Posterior cingulate gyrus (tissue), 11 donors: ENCODE measurements at regions not wholly inside any gene's neighbourhood (a gene's known extent, or its start where the extent isn't known, plus 50 kb on each side); places are given as distances from the start of the nearest gene placed in this dataset.

ENCODE experiments used
- DNase-seq, 10 donors: peaks; one replicate each; pipeline versions ENCODE4 v3.0.0 to v3.0.0-alpha.2; 2020 to 2021; ENCODE audit warnings: mixed read lengths in 3 of 10
- intact Hi-C: fragments of 100-400 bp; cut with DNase I; formaldehyde crosslinking; loops from one replicate; pipeline ENCODE4 v1.15.1; 2023

DNA sequence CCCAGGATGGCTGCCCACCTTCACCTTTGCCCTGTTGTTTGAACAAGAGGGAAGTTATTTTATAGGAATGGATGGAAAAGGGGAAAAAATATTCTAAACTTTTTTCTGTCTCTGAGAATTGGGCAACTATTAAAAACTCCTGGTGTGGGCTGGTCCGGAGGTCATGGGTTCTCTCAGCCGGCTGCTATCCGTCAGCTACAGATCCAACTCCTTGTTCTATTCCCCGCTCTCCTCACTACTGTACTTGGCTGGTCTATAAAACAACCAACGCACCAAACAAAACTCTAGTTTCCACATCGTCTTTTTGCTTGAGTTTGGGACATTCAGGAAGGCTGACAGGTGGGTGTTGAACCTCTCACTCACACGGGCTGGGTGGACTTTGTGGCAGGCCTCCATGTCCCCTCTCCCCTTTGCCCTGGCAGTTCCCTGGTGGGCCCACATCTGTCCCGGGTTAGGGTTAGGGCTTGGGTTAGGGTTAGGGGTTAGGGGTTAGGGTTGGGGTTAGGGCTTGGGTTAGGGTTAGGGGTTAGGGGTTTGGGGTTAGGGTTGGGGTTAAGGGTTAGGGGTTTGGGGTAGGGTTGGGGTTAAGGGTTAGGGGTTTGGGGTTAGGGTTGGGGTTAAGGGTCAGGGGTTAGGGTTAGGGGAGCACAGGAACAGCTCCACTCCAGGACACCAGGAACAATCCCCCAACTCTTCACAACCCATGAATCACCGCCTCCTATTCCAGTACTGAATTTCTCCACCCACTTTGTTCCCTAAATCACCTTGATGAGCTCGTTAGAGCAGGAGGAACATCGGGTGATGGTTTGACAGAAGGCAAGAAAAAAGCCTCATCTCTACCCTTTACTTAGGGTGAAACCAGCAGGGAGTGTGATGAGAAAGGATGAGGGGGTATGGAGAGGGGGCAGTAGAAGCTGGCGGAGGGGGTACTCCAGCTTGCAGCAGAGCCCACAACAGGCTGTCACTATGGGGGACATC is 302.1 kb upstream of the IRX4 start:
- intact Hi-C loops = no loop called here
- DNase-seq = peak in 2 of 10 donors; percentile 33 to 43

DNA sequence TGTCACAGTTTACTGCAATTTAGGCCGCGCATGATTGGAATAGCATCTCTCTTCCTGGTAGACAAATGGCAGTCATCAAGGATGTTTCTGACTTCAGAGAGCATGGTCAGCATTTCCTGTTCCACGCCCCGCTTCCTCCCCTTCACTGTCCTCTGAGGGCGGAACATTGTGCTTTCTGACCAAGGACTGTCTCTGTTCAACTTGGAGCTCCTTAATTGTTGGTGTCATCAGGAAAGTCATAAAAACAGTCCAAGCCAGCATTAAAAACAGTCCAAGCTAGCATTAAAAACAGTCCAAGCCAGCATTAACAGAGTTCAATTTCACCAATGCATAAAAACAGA is 301.3 kb upstream of the IRX4 start:
- intact Hi-C loops = no loop called here
- no peak for DNase-seq

DNA sequence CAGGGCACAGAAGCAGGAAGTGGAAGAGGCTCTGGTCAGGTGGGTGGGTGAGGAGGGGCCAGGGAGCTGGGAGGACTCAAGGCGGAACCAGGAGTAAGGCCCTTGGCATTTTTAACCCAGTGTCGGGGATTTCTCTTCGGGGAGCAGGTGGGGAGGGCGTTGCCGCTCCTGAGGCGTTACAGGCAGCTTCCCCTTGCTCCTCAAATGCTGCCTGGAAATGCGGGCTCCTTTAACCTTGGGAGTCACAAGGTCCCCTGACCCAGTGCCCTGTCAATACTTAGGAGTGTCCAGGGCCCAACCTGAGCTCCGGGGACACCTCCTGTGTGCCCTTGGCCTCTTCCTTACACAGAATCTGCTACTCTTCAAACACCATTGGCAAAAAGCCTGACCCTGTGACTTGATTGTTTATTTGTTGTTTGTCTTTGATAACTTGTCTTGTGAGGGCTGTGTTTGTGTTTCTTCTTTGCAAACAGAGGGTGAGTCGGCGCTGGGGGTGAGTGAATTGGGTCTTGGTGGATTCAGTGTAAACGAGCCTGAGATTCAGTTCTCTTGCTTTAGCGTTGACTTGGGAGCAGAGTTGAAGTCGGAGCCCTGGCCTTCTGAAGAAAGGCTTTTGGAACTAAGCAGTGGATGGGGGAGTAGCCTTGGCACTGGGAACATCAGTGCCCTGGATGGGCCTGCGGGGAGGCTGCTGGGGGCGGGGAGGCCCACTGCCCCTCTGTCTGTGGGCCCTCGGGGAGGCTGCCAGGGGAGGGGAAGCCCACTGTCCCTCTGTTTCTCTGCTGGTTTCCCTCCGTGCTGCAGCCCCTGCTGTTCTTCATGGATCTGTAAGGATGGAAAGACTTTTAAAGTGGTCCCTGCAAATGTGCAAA is 300.7 kb upstream of the IRX4 start:
- intact Hi-C loops = no loop called here
- peak in 1 of 10 donors; percentile 52 for DNase-seq

DNA sequence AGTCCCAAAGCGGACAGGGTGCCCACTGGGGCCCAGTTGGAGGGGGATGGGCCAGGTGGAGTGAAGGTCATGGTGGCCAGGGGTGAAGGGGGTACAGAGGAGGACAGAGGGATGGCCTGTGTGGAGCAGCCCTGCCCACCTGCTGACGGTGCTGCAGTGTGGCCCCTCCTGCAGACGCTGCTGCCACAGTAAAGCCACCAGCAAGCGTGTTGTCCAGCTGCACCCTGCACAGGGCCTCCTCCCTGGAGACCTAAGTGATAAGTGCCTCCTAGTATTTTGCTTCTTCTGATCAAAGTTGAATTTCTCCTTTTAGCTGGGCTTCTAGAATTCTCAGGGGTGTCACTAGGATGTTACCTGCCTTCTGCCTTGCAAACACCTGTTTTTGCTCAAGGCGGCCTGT is 299.3 kb upstream of the IRX4 start:
- DNase-seq = peak in 1 of 10 donors; percentile 72
- intact Hi-C loops = no loop called here

DNA sequence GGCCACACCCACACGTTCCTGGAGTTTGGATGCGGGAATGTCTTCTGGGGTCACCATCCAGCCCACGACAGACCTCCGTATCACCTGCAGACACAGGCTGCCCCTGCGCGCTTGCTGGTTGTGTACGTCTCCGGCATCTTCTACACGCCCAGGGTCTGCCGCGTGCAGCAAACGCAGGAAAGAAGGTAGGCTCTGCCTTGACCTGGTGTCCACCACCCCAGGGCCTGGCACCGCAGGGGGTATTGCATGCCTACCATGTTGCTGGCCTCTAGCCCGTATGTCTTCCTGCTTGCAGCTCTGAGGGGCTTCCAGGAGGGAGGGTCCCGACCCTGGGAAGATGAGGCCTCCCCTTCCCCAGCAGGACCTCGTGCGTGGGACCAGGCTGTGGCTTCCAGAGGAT is 298.8 kb upstream of the IRX4 start:
- intact Hi-C loops = no loop called here
- DNase-seq = peak in 2 of 10 donors; percentile 62 to 63

DNA sequence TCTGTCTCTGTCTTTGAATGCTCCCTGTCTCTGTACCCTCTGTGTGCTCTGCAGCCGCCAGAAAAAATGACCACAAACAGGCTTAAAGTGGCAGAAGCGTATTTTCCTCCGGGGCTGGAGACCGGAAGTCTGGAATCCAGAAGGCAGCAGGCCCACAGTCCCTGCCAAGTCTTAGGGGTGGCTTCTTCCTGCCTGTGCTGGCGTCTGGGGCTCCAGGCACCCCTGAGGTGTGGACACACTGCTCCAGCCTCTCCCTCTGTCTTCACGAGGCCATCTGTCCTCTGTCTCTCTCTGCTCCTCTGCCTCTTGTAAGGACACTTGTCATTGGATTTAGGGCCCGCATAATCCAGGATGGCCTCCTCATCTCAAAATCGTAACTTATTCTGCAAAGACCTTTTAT is 298.4 kb upstream of the IRX4 start:
- intact Hi-C loops = no loop called here
- DNase-seq = peak in 1 of 10 donors; percentile 48

DNA sequence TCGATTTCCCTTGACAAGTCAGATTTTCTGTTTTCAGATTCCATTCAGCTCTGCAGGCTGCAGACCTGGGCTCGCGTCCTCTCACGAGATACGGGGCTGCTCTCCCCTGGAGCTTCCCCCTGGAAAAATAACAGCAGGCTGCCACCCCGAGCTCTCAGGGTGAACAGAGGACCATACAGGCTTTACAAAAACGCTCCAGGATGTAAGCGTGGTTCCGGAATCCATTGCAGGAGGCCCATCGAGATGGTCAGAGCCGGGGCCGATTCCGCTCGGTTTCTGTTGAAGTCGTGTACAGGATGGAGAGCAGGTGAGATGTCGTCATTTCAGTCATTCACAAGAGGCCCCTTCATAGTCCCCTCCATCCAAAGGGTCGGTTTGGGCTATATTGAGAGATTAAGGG is 297.7 kb upstream of the IRX4 start:
- DNase-seq = no peak
- intact Hi-C loops = no loop called here

DNA sequence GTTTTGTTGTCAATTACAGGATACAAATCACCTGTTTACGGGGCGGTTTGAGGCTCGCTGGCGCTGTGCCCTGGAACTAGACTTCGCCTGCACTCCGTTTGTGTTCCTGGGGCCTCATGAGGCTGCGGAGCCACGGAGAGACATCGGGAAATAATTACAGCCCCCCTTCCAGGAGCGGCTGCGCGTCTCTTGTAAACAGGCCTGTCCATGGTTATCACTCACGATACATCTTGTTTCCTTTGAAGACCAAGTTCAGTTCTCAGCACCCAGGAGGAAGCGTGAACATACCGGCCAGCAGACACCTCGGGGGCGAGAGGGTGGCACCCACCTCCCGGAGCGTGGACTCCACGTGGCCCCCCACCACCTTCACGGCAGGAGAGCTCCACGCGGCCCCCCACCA is 297.1 kb upstream of the IRX4 start:
- DNase-seq = peak in 1 of 10 donors; percentile 69
- intact Hi-C loops = no loop called here

DNA sequence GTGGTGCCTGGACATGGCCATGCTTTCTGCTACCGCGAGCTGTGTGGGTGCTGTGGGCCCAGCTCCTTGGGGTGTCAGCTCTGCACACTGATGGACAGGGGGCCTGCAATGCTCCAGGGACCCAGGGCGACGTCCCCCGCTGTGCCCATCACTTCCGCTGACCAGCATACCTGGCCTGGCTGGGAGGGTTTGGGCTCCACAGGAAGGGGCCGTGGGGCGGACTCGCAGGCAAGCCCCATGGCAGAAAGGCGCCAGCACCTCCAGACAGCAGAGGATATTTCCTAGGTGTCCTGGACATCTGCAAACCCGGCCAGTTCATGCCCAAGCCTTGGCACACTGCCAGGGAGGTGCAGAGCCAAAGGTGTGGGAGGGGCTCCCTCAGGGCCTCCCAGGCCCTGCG is 295.8 kb upstream of the IRX4 start:
- intact Hi-C loops = no loop called here
- peak in 1 of 10 donors; percentile 83 for DNase-seq

DNA sequence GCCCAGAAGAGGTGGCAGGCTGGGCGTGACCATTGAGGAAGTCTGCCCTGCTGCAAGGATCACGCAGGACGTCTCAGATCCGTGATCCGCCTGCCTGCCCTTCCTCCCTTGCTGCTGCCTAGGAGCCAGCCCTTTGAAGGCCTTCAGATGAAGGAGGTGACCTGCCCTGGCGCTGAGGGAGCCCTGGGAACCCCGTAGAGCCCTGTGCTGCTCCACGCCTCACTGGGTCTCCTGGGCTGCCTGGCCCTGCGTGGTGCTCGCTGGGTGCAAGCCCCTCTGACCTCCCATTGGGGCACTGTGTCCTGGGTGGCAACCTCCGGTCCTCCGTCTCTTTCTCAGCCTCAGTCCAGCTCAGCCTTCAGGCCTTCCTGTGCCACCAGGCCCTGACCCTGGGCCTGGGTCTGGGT is 295.3 kb upstream of the IRX4 start:
- intact Hi-C loops = no loop called here
- peak in 1 of 10 donors; percentile 71 for DNase-seq

DNA sequence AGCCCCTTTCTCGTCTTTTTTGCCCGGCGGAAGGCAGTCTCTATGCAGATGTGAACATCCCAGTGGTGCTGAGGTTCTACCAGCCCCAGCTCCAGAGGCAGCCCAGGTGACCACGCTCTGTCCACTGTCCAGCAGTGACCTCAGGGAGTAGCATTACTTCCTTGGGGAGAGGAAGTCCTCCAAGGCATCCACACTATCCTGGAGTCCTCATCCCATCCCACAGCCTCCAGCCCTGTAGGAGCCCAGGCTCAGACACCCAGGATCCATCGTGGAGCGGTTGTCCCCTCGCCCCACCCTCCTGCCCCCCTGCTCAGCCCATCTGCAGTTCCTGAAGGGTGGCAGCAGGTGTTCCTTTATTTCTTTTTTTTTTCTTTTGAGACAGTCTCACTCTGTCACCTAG is 294.5 kb upstream of the IRX4 start:
- intact Hi-C loops = no loop called here
- DNase-seq = no peak

DNA sequence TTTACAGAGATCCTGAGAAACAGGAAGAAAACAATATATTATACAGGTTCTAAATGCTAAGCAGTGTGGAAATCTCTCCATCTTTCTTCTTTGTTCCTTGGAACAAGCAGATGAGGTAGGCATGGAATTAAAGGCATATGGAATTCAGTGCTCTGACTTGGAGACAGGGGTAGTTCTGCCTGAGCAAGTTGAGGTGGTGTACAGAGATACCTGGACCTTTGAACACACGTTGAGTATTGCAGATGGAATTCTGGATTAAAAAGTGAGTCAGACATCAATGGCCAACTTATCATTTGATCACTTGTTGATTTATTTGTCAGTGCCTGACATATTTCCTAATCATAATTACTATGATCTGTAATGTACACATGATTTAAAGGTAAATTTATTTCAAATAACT is 293.9 kb upstream of the IRX4 start:
- intact Hi-C loops = no loop called here
- DNase-seq = no peak

DNA sequence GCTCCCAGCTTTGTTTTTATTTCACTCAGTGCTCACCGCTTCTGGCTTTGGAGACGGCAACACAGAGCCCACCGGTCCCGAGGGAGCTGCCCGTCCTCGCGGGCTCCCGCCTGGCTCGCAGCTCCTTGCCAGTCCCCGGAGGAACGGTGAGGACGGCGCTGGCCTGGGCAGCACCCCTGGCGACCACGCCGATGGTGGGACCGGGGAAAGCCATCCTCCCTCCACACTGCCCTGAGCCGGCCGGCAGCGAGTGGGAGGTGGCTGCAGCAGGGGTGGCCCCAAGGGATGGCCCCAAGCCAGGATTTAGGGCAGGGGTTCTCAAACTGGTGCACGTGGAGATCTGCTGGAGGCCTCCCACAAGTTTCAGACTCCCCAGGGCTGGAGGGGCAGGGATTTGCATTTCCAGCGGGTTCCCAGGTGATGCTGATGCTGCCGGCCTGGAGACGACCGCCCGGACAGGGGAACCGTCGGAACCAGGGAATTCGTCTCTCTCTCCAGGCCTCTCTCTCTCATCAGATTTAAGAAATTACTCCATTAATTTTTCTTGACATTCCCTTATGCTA is 293.2 kb upstream of the IRX4 start:
- intact Hi-C loops = no loop called here

DNA sequence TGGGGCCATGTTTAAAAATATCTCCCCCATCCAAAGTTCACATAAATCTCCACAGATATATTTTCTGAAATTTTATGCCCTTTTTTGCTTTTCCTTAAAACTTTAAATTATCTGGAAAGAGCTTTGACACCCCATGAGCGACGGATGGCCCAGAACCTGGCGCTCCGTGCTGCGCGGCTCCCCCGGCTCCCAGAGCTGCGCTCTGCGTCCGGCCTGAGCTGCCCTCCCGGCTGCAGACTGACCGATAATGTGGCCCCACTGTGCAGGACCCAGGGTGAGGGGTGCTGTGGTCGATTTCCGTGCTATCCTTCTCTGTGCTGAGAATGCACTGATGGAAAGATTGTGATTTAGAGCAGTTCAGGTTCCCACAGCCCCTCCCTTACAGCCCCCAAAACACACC is 292.3 kb upstream of the IRX4 start:
- intact Hi-C loops = no loop called here
- no peak for DNase-seq

More for the DNA sequence above, 293.2 kb upstream of the IRX4 start:
- DNase-seq = no peak

DNA sequence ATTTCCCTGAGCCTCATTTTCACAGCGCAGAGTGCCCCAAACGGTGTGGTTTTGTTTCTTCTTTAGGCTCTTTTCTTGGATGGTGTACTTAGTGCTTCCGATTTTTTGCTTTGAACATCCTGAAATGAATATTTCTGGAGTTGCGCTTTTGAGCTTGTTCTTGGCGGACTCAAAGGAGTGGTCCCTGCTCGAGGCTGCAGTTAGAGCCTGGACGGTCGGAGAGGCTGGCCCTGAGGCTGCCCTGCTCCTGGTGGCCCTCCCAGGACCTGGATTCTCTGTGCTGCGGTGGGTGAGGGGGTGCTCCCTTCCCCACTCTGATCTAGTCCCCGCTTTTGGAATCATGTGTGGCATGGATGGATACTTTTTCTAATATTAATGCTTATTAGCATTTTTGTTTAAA is 291.8 kb upstream of the IRX4 start:
- no peak for DNase-seq
- intact Hi-C loops = no loop called here

DNA sequence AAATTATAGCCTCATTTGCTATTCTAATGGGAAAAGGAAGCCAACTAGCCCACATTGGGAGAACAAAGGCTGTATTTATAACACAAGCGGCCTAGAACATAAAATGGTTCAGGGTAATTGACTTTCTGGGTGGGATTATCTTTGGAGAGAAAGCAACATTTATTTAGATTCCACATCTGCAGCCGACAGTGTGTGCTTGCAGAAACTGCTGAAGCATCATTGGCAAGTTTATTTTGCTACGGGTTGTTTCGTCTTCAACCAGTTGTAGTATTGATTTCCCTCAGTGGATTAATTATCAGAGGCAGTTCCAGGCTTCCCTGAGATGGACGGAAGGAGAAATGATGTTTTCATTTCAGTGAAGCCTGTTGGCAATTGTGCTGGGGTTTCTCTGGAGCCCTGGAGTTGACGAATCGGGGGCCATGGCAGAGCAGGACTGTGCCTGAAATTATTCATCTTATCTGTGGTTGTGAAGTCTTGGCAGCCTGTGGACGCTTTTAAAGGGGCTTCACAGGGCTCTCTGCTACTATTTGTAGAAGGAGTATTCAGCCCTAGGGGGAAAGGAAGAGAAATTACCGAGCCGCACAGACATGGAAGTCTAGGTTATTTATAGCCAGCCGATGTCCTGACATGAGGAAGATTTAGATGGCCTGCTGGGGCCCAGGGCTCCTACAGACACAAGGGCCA is 290.6 kb upstream of the IRX4 start:
- DNase-seq = peak in 1 of 10 donors; percentile 11
- intact Hi-C loops = no loop called here

DNA sequence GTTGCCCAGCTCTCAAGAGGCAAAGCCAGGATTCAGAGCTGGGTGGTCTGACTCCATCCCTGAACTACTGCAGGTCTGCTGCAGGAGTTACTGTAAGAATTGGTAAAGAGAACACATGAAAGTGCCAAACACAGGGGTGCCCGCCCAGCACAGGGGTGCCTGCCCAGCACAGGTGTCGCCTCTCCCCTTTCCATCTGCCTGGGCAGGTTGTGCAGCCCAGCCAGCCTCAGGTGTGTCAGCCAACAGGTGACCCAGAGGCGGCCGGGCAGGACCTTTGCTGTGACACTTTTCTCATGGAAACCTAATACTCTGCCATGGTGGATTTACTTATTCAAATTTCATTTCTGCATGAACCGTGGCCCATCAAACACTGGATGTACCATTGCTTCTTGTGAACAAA is 289.7 kb upstream of the IRX4 start:
- intact Hi-C loops = no loop called here
- no peak for DNase-seq

DNA sequence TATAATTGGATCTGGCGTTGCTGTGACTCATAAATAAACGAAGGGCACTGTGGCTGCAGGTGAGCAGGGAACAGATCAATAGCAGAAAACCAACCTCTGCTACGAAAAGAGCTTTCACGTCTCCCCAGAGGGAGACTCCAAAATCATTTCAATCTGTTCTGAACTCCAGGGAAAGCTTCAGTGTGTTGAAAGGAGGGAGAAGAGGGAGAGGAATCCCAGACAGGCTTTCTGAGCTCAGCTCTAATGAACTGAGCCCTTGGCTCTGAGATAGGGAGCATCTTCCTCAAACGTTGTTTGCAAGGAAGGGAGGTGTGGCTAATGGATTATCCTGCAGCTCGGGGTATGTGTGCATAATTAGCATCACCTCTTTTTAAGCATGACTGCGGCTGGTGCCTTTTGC is 288.0 kb upstream of the IRX4 start:
- DNase-seq = no peak
- intact Hi-C loops = no loop called here

DNA sequence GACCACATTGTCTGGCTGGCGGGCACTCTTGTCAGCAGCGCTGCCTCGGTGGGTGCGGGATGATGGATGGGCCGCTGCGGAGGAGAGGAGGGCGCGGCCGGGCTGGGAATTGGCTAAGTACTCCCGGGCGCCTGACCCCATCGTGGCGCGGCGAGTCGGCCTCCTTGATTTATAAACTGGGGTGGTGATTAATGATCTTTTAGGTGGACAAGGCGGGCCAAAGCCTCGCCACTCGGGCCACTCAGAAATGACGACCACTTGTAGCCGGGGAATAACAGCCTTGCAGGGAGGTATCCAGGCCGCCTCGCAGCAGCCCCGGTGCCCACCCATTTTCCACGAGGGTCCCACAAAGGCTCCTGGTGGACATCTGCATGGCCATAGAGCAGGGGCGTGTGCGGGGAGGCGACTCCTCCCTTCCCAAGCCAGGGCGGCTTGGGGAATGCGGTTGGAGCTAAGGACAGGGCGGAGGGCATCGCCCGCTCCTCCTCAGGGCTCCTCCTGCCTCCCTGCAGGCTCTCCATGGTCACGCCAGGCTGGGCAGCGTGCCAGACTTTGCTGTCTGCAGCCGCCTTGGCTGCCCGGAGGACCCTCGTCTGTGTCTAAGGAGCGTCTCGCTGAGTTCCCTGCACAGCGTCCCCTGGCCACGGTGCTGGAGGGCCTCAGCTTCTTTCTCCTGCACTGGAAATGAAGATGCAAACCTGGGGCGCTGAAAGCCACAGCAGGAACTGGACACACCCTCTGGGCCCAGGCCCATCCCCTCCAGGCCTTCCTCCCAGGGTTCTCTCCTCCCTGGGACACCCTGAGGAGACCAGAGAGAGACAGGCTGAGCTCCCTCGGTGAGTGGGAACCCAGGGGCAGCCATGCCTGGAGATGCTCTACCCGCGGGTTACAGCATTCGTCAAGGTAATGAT is 287.4 kb upstream of the IRX4 start:
- intact Hi-C loops = no loop called here
- DNase-seq = peak in 2 of 10 donors; percentile 19 to 73

DNA sequence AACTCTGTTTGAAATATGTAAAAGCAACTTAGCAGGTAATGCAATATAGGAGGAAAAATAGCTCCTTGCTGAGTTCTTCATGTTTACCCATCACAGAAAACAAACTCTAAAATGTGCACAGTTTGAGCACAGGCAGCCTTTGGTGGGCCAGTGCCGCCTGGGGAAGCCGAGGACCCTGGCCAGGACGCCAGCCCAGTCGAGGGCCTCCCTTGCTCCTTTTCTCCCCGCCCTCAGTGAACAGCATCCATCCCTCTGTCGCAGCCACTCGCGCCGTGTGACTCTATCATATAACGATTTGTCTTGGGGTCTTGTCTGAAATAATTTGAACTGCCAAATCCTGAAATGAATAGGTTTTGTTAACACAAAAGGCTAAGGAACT is 286.7 kb upstream of the IRX4 start:
- DNase-seq = no peak

More for the DNA sequence above, 286.7 kb upstream of the IRX4 start:
- intact Hi-C loops = no loop called here
